MCF 10A (cell line): ENCODE measurements at regions not wholly inside any gene's neighbourhood (a gene's known extent, or its start where the extent isn't known, plus 50 kb on each side); places are given as distances from the start of the nearest gene placed in this dataset.
A peak's percentile ranks its signal among the peaks of the same experiment; 100 is the strongest.

Source experiments
- BruUV-seq: library from RNA; stranded (reverse); fragments of 400-500 nt; replicated peaks from 2 replicates; lab custom pipeline; 2021; lab: Mats Ljungman, UMichigan
- CTCF ChIA-PET: fragments of 300-600 bp; sonication (Branson Sonifier 250); formaldehyde crosslinking; extraction: SDS; loops from one replicate; lab custom pipeline; 2021; ENCODE audit warnings: antibody characterized with exemption, inconsistent platforms; lab: Yijun Ruan, JAX
- POLR2A ChIA-PET: fragments of 300-600, 350-650 bp; sonication (Branson Sonifier 250); formaldehyde crosslinking; extraction: SDS; loops from one replicate; lab custom pipeline; 2020; ENCODE audit warnings: antibody characterized with exemption, inconsistent platforms; lab: Yijun Ruan, JAX
- DNase-seq: peaks from one replicate; pipeline ENCODE4 v3.0.0-alpha.2; 2018; ENCODE audit not compliant: unreplicated experiment
- H3K27ac Mint-ChIP-seq: one replicate; pipeline ENCODE4 v1.8.0; 2022; ENCODE audit warnings: mild to moderate bottlenecking, low read depth, mixed read lengths; ENCODE audit not compliant: unreplicated experiment
- H3K27me3 Mint-ChIP-seq: one replicate; pipeline ENCODE4 v1.8.0; 2022; ENCODE audit warnings: mixed read lengths; ENCODE audit not compliant: insufficient read depth, unreplicated experiment
- H3K36me3 Mint-ChIP-seq: one replicate; pipeline ENCODE4 v1.8.0; 2022; ENCODE audit warnings: mild to moderate bottlenecking, moderate library complexity, mixed read lengths; ENCODE audit not compliant: insufficient read depth, unreplicated experiment
- H3K4me1 Mint-ChIP-seq: one replicate; pipeline ENCODE4 v1.8.0; 2022; ENCODE audit warnings: mixed read lengths; ENCODE audit not compliant: insufficient read depth, unreplicated experiment
- H3K4me3 Mint-ChIP-seq: one replicate; pipeline ENCODE4 v1.8.0; 2022; ENCODE audit warnings: mild to moderate bottlenecking, moderate library complexity, mixed read lengths; ENCODE audit not compliant: unreplicated experiment
- H3K9me3 Mint-ChIP-seq: one replicate; pipeline ENCODE4 v1.8.0; 2022; ENCODE audit warnings: mixed read lengths; ENCODE audit not compliant: unreplicated experiment
- intact Hi-C: fragments of 100-400 bp; cut with micrococcal nuclease; formaldehyde crosslinking; loops from 2 replicates; pipeline ENCODE4 v1.14.1; 2022
- TF ChIP-seq, protein P1 (sequence below): fragments of 200-600 bp; IDR thresholded peaks from one replicate; pipeline ENCODE4 v1.8.0; 2022; ENCODE audit warnings: antibody characterized with exemption, mild to moderate bottlenecking; ENCODE audit not compliant: unreplicated experiment

DNA sequence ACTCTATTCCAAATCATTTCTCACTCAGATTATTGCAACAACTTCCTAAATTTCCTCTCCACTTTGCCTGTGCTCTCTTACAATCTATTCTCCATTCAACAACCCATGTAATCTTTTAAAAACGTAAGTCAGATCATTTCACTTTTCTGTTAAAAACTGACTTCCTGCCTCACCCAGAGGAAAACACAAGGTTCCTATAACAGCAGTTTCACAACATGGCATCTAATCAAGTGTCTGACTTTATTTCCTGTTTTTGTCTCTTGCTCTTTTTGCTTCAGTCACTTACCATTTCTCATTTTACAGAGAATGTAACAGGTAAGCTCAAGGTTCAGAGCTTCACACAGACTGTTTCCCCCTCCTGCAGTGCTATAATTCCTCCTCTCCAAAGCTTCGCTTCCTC lies 560.7 kb downstream of the LRRIQ3 start:
- ChIA-PET CTCF (interaction anchor here (0.6 kb wide), 1 partner anchor 45 kb away, joined by 3 read pairs; no protein-coding TSS in a partner anchor), POLR2A (no interaction called here)
- intact Hi-C loops: no loop called here
- BruUV-seq: no TSS peak
- no peaks in the 10 kb centered on the region for H3K9me3 Mint-ChIP-seq
- TF ChIP-seq, protein P1, sequence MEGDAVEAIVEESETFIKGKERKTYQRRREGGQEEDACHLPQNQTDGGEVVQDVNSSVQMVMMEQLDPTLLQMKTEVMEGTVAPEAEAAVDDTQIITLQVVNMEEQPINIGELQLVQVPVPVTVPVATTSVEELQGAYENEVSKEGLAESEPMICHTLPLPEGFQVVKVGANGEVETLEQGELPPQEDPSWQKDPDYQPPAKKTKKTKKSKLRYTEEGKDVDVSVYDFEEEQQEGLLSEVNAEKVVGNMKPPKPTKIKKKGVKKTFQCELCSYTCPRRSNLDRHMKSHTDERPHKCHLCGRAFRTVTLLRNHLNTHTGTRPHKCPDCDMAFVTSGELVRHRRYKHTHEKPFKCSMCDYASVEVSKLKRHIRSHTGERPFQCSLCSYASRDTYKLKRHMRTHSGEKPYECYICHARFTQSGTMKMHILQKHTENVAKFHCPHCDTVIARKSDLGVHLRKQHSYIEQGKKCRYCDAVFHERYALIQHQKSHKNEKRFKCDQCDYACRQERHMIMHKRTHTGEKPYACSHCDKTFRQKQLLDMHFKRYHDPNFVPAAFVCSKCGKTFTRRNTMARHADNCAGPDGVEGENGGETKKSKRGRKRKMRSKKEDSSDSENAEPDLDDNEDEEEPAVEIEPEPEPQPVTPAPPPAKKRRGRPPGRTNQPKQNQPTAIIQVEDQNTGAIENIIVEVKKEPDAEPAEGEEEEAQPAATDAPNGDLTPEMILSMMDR: no peak
- no peaks in the 10 kb centered on the region for H3K36me3 Mint-ChIP-seq
- DNase-seq: no peak
- no peak overlapping the region for H3K4me3 Mint-ChIP-seq
- no peak overlapping the region for H3K27ac Mint-ChIP-seq
- no peaks in the 10 kb centered on the region for H3K27me3 Mint-ChIP-seq
- H3K4me1 Mint-ChIP-seq: no peaks in the 10 kb centered on the region

DNA sequence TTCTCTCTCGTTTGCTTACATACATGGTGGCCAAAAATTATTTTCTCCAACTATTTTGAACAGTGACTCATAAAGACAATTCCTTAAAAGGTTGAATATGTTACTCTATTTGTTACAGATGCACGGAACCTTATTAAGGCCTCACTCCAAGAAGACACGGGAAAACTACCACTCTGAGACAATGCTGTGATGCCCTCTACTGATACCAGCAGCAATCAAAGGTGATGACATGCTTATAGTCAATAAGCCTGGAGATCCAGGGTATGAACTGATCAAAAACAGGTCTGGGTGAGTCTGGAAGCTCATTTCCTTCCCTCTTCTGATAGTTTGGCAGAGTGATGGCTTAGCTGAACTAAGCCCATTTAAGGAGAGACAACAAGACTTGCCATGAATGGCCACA lies 563.0 kb downstream of the LRRIQ3 start:
- intact Hi-C loops: no loop called here
- ChIA-PET POLR2A (no interaction called here), CTCF (no interaction called here)
- no peaks in the 10 kb centered on the region for H3K27me3 Mint-ChIP-seq
- no TSS peak for BruUV-seq
- no peaks in the 10 kb centered on the region for H3K36me3 Mint-ChIP-seq
- peak; percentile 17 for DNase-seq
- TF ChIP-seq, protein P1: no peak
- no peak overlapping the region for H3K4me3 Mint-ChIP-seq
- no peaks in the 10 kb centered on the region for H3K4me1 Mint-ChIP-seq
- no peak overlapping the region for H3K27ac Mint-ChIP-seq
- H3K9me3 Mint-ChIP-seq: no peaks in the 10 kb centered on the region

DNA sequence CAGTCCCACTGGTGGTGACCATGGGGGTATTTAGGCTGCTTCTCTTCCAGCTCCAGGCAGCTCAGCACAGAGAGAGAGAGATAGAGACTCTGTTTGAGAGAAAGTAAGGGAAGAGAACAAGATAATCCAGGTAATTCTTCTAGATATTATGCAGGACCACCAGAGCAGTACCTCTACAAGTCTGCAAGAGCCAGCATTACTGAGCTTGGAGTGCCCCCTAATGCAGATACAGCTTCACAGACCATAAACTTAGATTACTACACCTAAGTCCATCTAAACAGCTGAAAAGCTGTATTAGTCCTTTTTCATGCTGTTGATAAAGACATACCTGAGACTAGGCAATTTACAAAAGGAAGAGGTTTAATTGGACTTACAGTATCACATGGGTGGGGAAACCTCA lies 570.3 kb downstream of the LRRIQ3 start:
- Mint-ChIP-seq H3K4me3 (no peak overlapping the region), H3K36me3 (no peaks in the 10 kb centered on the region), H3K9me3 (peaks cover 5% of the 10 kb centered on the region), H3K4me1 (no peaks in the 10 kb centered on the region), H3K27me3 (no peaks in the 10 kb centered on the region), H3K27ac (no peak overlapping the region)
- TF ChIP-seq, protein P1: no peak
- BruUV-seq: no TSS peak
- CTCF ChIA-PET: interaction anchor here (1.0 kb wide), 1 partner anchor 8 kb away, joined by 3 read pairs; no protein-coding TSS in a partner anchor
- no peak for DNase-seq
- intact Hi-C loops: no loop called here
- POLR2A ChIA-PET: no interaction called here

DNA sequence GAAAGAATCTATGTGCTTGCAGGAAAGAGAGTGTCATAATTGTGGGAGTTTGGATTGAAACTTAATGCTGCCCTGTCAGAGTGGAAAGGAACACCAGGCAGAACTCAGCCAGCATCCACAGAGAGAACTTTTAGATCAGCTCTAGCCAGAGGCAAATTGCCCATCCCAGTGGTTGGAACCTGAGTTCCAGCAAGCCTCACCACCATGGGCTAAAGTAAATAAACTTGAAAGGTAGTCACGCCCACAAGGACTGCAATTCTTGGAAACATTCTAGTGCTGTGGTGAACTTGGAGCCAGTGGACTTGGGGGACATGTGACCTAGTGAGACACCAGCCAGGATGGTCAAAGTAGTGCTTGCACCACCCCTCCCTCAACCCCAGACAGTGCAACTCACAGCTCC lies 571.6 kb downstream of the LRRIQ3 start:
- Mint-ChIP-seq H3K4me3 (no peak overlapping the region), H3K9me3 (peaks cover 5% of the 10 kb centered on the region), H3K27me3 (no peaks in the 10 kb centered on the region), H3K27ac (no peak overlapping the region), H3K36me3 (no peaks in the 10 kb centered on the region), H3K4me1 (no peaks in the 10 kb centered on the region)
- POLR2A ChIA-PET: no interaction called here
- TF ChIP-seq, protein P1: no peak
- intact Hi-C loops: no loop called here
- no TSS peak for BruUV-seq
- CTCF ChIA-PET: no interaction called here
- DNase-seq: peak; percentile 4
